ENCODE measurements at regions not wholly inside any gene's neighbourhood (a gene's known extent, or its start where the extent isn't known, plus 50 kb on each side); places are given as distances from the start of the nearest gene placed in this dataset.

GRCh38 chr5:20276061-20276958 is 288.3 kb upstream of the CDH18 start:
- H3K27ac Mint-ChIP-seq: no peak overlapping the region; a peak in 1 of 7 replicates
- no peak overlapping the region for H3K4me2 ChIP-seq (ENCODE audit: insufficient read depth, insufficient read length, low read length)

More at GRCh38 chr5:20276061-20276958, 288.3 kb upstream of the CDH18 start:
- no peak overlapping the region; the same call in 1 of the 2 replicates for H3K14ac ChIP-seq (ENCODE audit: insufficient read depth, low read length)
- H3K27me3 Mint-ChIP-seq (ENCODE audit: low read depth): peaks cover 42% of the 10 kb centered on the region
- no peak overlapping the region for H3T11ph ChIP-seq (ENCODE audit: low read length)
- H2AK5ac ChIP-seq (ENCODE audit: insufficient read length, low read length): no peak overlapping the region
- H2BK12ac ChIP-seq (ENCODE audit: insufficient read length, low read depth, low read length): no peak overlapping the region
- H3K4me1 ChIP-seq (ENCODE audit: insufficient read depth, low read length): no peaks in the 10 kb centered on the region
- H3K4ac ChIP-seq (ENCODE audit: low read depth, low read length): no peak overlapping the region
- H3K9ac ChIP-seq (ENCODE audit: extremely low read depth, insufficient read length, low read length): no peak overlapping the region
- no peaks in the 10 kb centered on the region; the same call in 1 of the 2 replicates for H3K27me3 ChIP-seq (ENCODE audit: insufficient read depth, low read length)
- H3K18ac ChIP-seq (ENCODE audit: insufficient read length, low read depth, low read length): no peak overlapping the region
- H3K56ac ChIP-seq (ENCODE audit: insufficient read length, low read depth, low read length): no peak overlapping the region
- H3K9me3 Mint-ChIP-seq: peaks cover 4 to 9% of the 10 kb centered on the region in 2 experiments; a peak in 2 of 5 replicates
- no peak overlapping the region for H4K5ac ChIP-seq (ENCODE audit: insufficient read length, low read depth, low read length)
- H3K9me3 ChIP-seq (ENCODE audit: control insufficient read depth, low read depth, low read length): peaks cover 7% of the 10 kb centered on the region
- H3K23me2 ChIP-seq (ENCODE audit: insufficient read length, low read depth, low read length, poor library complexity, severe bottlenecking): no peaks in the 10 kb centered on the region
- H3K36me3 Mint-ChIP-seq (ENCODE audit: insufficient read depth in 1 of 3, low read depth in 3 of 3): peaks cover 0 to 9% (median 4%) of the 10 kb centered on the region in 3 experiments; a peak in 2 of 7 replicates
- DNase-seq: peak; percentile 25
- H4K91ac ChIP-seq (ENCODE audit: insufficient read length, low read depth, low read length): no peak overlapping the region
- H3K4me1 Mint-ChIP-seq: no peaks in the 10 kb centered on the region
- no peaks in the 10 kb centered on the region for H3K79me1 ChIP-seq (ENCODE audit: insufficient read depth, low read depth, low read length, poor library complexity, severe bottlenecking)
- TF ChIP-seq, protein P1, sequence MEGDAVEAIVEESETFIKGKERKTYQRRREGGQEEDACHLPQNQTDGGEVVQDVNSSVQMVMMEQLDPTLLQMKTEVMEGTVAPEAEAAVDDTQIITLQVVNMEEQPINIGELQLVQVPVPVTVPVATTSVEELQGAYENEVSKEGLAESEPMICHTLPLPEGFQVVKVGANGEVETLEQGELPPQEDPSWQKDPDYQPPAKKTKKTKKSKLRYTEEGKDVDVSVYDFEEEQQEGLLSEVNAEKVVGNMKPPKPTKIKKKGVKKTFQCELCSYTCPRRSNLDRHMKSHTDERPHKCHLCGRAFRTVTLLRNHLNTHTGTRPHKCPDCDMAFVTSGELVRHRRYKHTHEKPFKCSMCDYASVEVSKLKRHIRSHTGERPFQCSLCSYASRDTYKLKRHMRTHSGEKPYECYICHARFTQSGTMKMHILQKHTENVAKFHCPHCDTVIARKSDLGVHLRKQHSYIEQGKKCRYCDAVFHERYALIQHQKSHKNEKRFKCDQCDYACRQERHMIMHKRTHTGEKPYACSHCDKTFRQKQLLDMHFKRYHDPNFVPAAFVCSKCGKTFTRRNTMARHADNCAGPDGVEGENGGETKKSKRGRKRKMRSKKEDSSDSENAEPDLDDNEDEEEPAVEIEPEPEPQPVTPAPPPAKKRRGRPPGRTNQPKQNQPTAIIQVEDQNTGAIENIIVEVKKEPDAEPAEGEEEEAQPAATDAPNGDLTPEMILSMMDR (conservative IDR thresholded peaks at IDR 0.05): no peak
- H2BK120ac ChIP-seq (ENCODE audit: low read depth, low read length, poor library complexity, severe bottlenecking): no peak overlapping the region
- H4K8ac ChIP-seq (replicated peaks; ENCODE audit: insufficient read length, low read depth, low read length): no peak overlapping the region
- no peak overlapping the region for H3K27ac ChIP-seq (ENCODE audit: insufficient read length, low read depth, low read length)
- H2AFZ ChIP-seq (ENCODE audit: low read length): no peak overlapping the region
- WGBS (ENCODE audit: extremely low coverage, insufficient read length, low lambda C conversion rate): no CpG with 5 or more reads among the region's 3 CpGs
- no peak overlapping the region for H3K23ac ChIP-seq (ENCODE audit: insufficient read length, low read depth, low read length)
- H2BK20ac ChIP-seq (ENCODE audit: low read depth, low read length, poor library complexity, severe bottlenecking): no peak overlapping the region
- no peaks in the 10 kb centered on the region for H4K20me1 ChIP-seq (ENCODE audit: control insufficient read depth, insufficient read depth, insufficient read length)
- no peak overlapping the region for H3K4me3 Mint-ChIP-seq
- H2BK5ac ChIP-seq (ENCODE audit: insufficient read length, low read length): no peak overlapping the region
- no peak overlapping the region for H2BK15ac ChIP-seq (ENCODE audit: low read depth, low read length)
- no peaks in the 10 kb centered on the region for H3K79me2 ChIP-seq (ENCODE audit: insufficient read depth, low read length)
